GM12878 (cell line): ENCODE measurements at regions not wholly inside any gene's neighbourhood (a gene's known extent, or its start where the extent isn't known, plus 50 kb on each side); places are given as distances from the start of the nearest gene placed in this dataset.

Experiments used
- ATAC-seq: fragments of 200-7000 bp; cut with Tn5 transposase; 3 replicates; pipeline ENCODE4 v1.9.1; 2020; ENCODE audit warnings: mild to moderate bottlenecking, moderate library complexity
- BruUV-seq: library from RNA; stranded (reverse); fragments of 400-500 nt; replicated peaks from 2 replicates; lab custom pipeline; 2021; lab: Mats Ljungman, UMichigan
- CTCF ChIA-PET: fragments of 300-600 bp; sonication (Branson Sonifier 250); formaldehyde crosslinking; extraction: SDS; loops from one replicate; lab custom pipeline; 2021; ENCODE audit warnings: inconsistent platforms; lab: Yijun Ruan, JAX
- POLR2A ChIA-PET: fragments of 350-600 bp; formaldehyde crosslinking; extraction: SDS; loops from one replicate; lab custom pipeline; 2021; ENCODE audit warnings: inconsistent platforms; lab: Charles Lee
- RAD21 ChIA-PET: fragments of 300-600 bp; sonication (Branson Sonifier 250); formaldehyde crosslinking; loops from one replicate; lab custom pipeline; 2023; ENCODE audit warnings: antibody characterized with exemption; ENCODE audit not compliant: unreplicated experiment; lab: Charles Lee
- SMC1A ChIA-PET: fragments of 300-600 bp; sonication (Branson Sonifier 250); formaldehyde crosslinking; loops from one replicate; lab custom pipeline; 2023; ENCODE audit not compliant: unreplicated experiment, uncharacterized antibody; lab: Charles Lee
- DNase-seq: peaks from one replicate; pipeline ENCODE4 v3.0.0-alpha.2; 2011; ENCODE audit warnings: low read depth, low spot score
- FAIRE-seq: peaks from 3 replicates; lab custom pipeline; 2011; peaks lifted over from hg19 to GRCh38; lab: Jason Lieb, UNC
- H2AFZ ChIP-seq: 2 replicates; pipeline ENCODE4 v1.6.0; 2011; ENCODE audit warnings: low read depth, low read length, control low read depth; ENCODE audit not compliant: control insufficient read depth
- H3K27ac ChIP-seq: 2 replicates; pipeline ENCODE4 v1.5.1; 2011; ENCODE audit warnings: control low read depth; ENCODE audit not compliant: control insufficient read depth, insufficient read depth
- H3K27me3 ChIP-seq, 2 experiments: replicated peaks in 1 of 2; 2 replicates each; pipeline versions ENCODE4 v1.6.0 to v1.6.1; 2011; ENCODE audit warnings: low read length in 1 of 2; ENCODE audit not compliant: control insufficient read depth in 2 of 2, insufficient read depth in 2 of 2
- H3K36me3 ChIP-seq, 2 experiments: 2 replicates each; pipeline ENCODE4 v1.5.1; 2011; ENCODE audit warnings: low read length in 1 of 2; ENCODE audit not compliant: control insufficient read depth in 2 of 2, insufficient read depth in 2 of 2
- H3K4me1 ChIP-seq: 2 replicates; pipeline ENCODE4 v1.6.1; 2011; ENCODE audit warnings: mild to moderate bottlenecking, low read length, moderate library complexity, mixed read lengths; ENCODE audit not compliant: control insufficient read depth, insufficient read depth
- H3K4me2 ChIP-seq: 2 replicates; pipeline ENCODE4 v1.6.0; 2011; ENCODE audit warnings: control low read depth; ENCODE audit not compliant: control insufficient read depth, insufficient read depth
- H3K4me3 ChIP-seq: fragments of 200-600 bp; sonication (generic); 2 replicates; pipeline ENCODE4 v1.5.1; 2016
- H3K79me2 ChIP-seq: 2 replicates; pipeline ENCODE4 v1.6.0; 2011; ENCODE audit warnings: low read length; ENCODE audit not compliant: control insufficient read depth, insufficient read depth
- H3K9ac ChIP-seq: 2 replicates; pipeline ENCODE4 v1.8.0; 2011; ENCODE audit warnings: low read length, control low read depth, mixed read lengths; ENCODE audit not compliant: control insufficient read depth, insufficient read depth
- H3K9me3 ChIP-seq: replicated peaks from 3 replicates; pipeline ENCODE4 v1.5.1; 2011; ENCODE audit warnings: mild to moderate bottlenecking, low read length; ENCODE audit not compliant: control insufficient read depth, insufficient read depth
- H4K20me1 ChIP-seq: 2 replicates; pipeline ENCODE4 v1.6.0; 2011; ENCODE audit not compliant: control insufficient read depth, insufficient read depth
- CEBPB ChIP-seq, 2 experiments: fragments of 150-350 bp in 1 of 2; IDR thresholded peaks; 2 replicates each; pipeline ENCODE4 v1.6.1; 2012 to 2014; ENCODE audit warnings: low read depth in 2 of 2, low read length in 2 of 2, borderline replicate concordance in 1 of 2, inconsistent platforms in 1 of 2
- CREB1 ChIP-seq: IDR thresholded peaks from 2 replicates; pipeline ENCODE4 v1.6.1; 2012; ENCODE audit warnings: low read depth, mild to moderate bottlenecking, inconsistent platforms
- CREM ChIP-seq: IDR thresholded peaks from 2 replicates; pipeline ENCODE4 v1.6.1; 2014; ENCODE audit warnings: antibody characterized with exemption, low read depth
- EZH2 ChIP-seq: IDR thresholded peaks from 2 replicates; pipeline ENCODE4 v1.6.1; 2012; ENCODE audit warnings: low read depth, mild to moderate bottlenecking, control low read depth, inconsistent platforms, low read length, borderline replicate concordance; ENCODE audit not compliant: control insufficient read depth
- FOXK2 ChIP-seq: fragments of 450-650 bp; IDR thresholded peaks from 2 replicates; pipeline ENCODE4 v1.6.1; 2017; ENCODE audit warnings: mild to moderate bottlenecking, moderate library complexity
- FOXM1 ChIP-seq: IDR thresholded peaks from 2 replicates; pipeline ENCODE4 v1.6.1; 2012; ENCODE audit warnings: low read depth, mild to moderate bottlenecking, inconsistent platforms, low read length, moderate library complexity
- HDGF ChIP-seq: fragments of 450-650 bp; IDR thresholded peaks from 2 replicates; pipeline ENCODE4 v1.6.1; 2016; ENCODE audit warnings: antibody characterized with exemption
- HSF1 ChIP-seq: fragments of 150-350 bp; IDR thresholded peaks from 2 replicates; pipeline ENCODE4 v1.6.1; 2014; ENCODE audit warnings: mild to moderate bottlenecking, low read depth, low read length
- IRF3 ChIP-seq: fragments of 450-650 bp; IDR thresholded peaks from 2 replicates; pipeline ENCODE4 v1.6.1; 2014; ENCODE audit warnings: mild to moderate bottlenecking
- JUND ChIP-seq: IDR thresholded peaks from 2 replicates; pipeline ENCODE4 v1.6.1; 2012; ENCODE audit warnings: low read depth, mild to moderate bottlenecking, low read length, improper control_type of control experiment, moderate library complexity
- KAT2A ChIP-seq: conservative IDR thresholded peaks from 2 replicates; pipeline ENCODE4 v1.6.1; 2011; ENCODE audit warnings: low read depth, low read length; ENCODE audit not compliant: control insufficient read depth
- NRF1 ChIP-seq: conservative IDR thresholded peaks from 2 replicates; pipeline ENCODE4 v1.6.1; 2011; ENCODE audit warnings: mild to moderate bottlenecking, low read depth, low read length, improper control_type of control experiment
- PML ChIP-seq: IDR thresholded peaks from 2 replicates; pipeline ENCODE4 v1.6.1; 2012; ENCODE audit warnings: low read length, inconsistent platforms
- POLR2AphosphoS5 ChIP-seq: IDR thresholded peaks from 2 replicates; pipeline ENCODE4 v1.6.1; 2011; ENCODE audit warnings: mild to moderate bottlenecking, low read length, inconsistent platforms
- POU2F2 ChIP-seq: IDR thresholded peaks from 3 replicates; pipeline ENCODE4 v1.6.1; 2011; ENCODE audit warnings: low read depth, mild to moderate bottlenecking, low read length, borderline replicate concordance
- RCOR1 ChIP-seq: conservative IDR thresholded peaks from 2 replicates; pipeline ENCODE4 v1.6.1; 2012; ENCODE audit warnings: low read depth, low read length, improper control_type of control experiment
- SKIL ChIP-seq: fragments of 450-650 bp; IDR thresholded peaks from 2 replicates; pipeline ENCODE4 v1.6.1; 2017; ENCODE audit warnings: mild to moderate bottlenecking, low read depth, inconsistent platforms; ENCODE audit not compliant: poor library complexity, severe bottlenecking
- SMAD1 ChIP-seq: fragments of 450-650 bp; IDR thresholded peaks from 2 replicates; pipeline ENCODE4 v1.6.1; 2018; ENCODE audit warnings: mild to moderate bottlenecking, low read depth; ENCODE audit not compliant: partially characterized antibody
- TAF1 ChIP-seq: IDR thresholded peaks from 2 replicates; pipeline ENCODE4 v1.6.1; 2011; ENCODE audit warnings: mild to moderate bottlenecking, low read depth, low read length, borderline replicate concordance
- WGBS: methylation state at CpG from one replicate; pipeline ENCODE4 v1.1.6; 2016; ENCODE audit warnings: low lambda C conversion rate; ENCODE audit not compliant: insufficient replicate concordance, insufficient coverage; ENCODE audit errors: missing lambda C conversion rate; 5-methylcytosine and 5-hydroxymethylcytosine counted together
- in situ Hi-C: fragments of 300-500 bp; cut with MboI; formaldehyde crosslinking; loops from 9 replicates; pipeline ENCODE4 v1.14.3; 2018; ENCODE audit warnings: mixed read lengths
- intact Hi-C: fragments of 100-400 bp; cut with micrococcal nuclease; formaldehyde crosslinking; loops from one replicate; pipeline ENCODE4 v1.14.2; 2022; ENCODE audit not compliant: unreplicated experiment

GRCh38 chr14:25904446-25904845 is 693.4 kb downstream of the NOVA1 start:
- H3K27ac ChIP-seq = no peak overlapping the region
- H3K4me2 ChIP-seq = no peak overlapping the region
- no peaks in the 10 kb centered on the region for H4K20me1 ChIP-seq
- H3K79me2 ChIP-seq = no peaks in the 10 kb centered on the region
- no peak overlapping the region for H3K4me3 ChIP-seq
- ChIA-PET RAD21 (no interaction called here), CTCF (no interaction called here), SMC1A (no interaction called here), POLR2A (no interaction called here)
- TF ChIP-seq NRF1 (no peak), SKIL (no peak), FOXK2 (no peak), POU2F2 (no peak), TAF1 (no peak), CREB1 (no peak), HSF1 (no peak), POLR2AphosphoS5 (no peak), JUND (no peak), FOXM1 (no peak), IRF3 (no peak), KAT2A (no peak), CEBPB (IDR thresholded peaks at IDR 0.05; ENCODE audit: borderline replicate concordance in 1 of 2, low read depth in 2 of 2, low read length in 2 of 2) (no peak), HDGF (no peak), PML (no peak), RCOR1 (no peak), SMAD1 (no peak), CREM (no peak), EZH2 (no peak)
- 2% methylated on average over 3 of the region's 3 CpGs for WGBS
- H3K9me3 ChIP-seq = no peaks in the 10 kb centered on the region
- DNase-seq (no peak), ATAC-seq (no peak), FAIRE-seq (no peak)
- H2AFZ ChIP-seq = no peak overlapping the region
- no peaks in the 10 kb centered on the region for H3K4me1 ChIP-seq
- no peaks in the 10 kb centered on the region for H3K27me3 ChIP-seq
- no TSS peak for BruUV-seq
- H3K9ac ChIP-seq = no peak overlapping the region
- in situ Hi-C loops (no loop called here), intact Hi-C loops (no loop called here)
- no peaks in the 10 kb centered on the region for H3K36me3 ChIP-seq
